B cell (primary cell): ENCODE measurements at regions not wholly inside any gene's neighbourhood (a gene's known extent, or its start where the extent isn't known, plus 50 kb on each side); places are given as distances from the start of the nearest gene placed in this dataset.

ENCODE experiments used
- ATAC-seq: fragments of 200-7000 bp; cut with Tn5 transposase; one replicate; pipeline ENCODE4 v1.10.0; 2021; ENCODE audit warnings: low read depth, mild to moderate bottlenecking, moderate number of reproducible peaks, moderate library complexity
- CTCF ChIA-PET: fragments of 350-600 bp; sonication (Branson Sonifier 250); formaldehyde crosslinking; loops from one replicate; lab custom pipeline; 2021; ENCODE audit warnings: antibody characterized with exemption, inconsistent platforms; lab: Charles Lee
- POLR2A ChIA-PET: fragments of 350-600 bp; sonication (Branson Sonifier 250); formaldehyde crosslinking; loops from one replicate; lab custom pipeline; 2021; ENCODE audit warnings: antibody characterized with exemption; lab: Charles Lee
- DNase-seq: peaks from one replicate; pipeline ENCODE4 v3.0.0; 2013
- H2AFZ ChIP-seq: 2 replicates; pipeline ENCODE4 v1.6.1; 2012; ENCODE audit warnings: mild to moderate bottlenecking, low read depth, low read length; ENCODE audit not compliant: insufficient read depth, poor library complexity, severe bottlenecking
- H3K27ac ChIP-seq, 2 donors: 1 replicate in 1 of 2; 2 replicates in 1 of 2; pipeline ENCODE4 v1.5.1; 2012 to 2013; ENCODE audit warnings: low read length in 2 of 2, mild to moderate bottlenecking in 2 of 2, moderate library complexity in 1 of 2
- H3K27me3 ChIP-seq, 4 experiments: fragments of 200-600 bp in 1 of 4; sonication (generic) in 1 of 4; replicated peaks in 1 of 4; 1 replicate in 2 of 4; 2 replicates in 2 of 4; pipeline versions ENCODE4 v1.6.1 to v1.7.0; 2013 to 2016; ENCODE audit warnings: low read length in 3 of 4, mild to moderate bottlenecking in 2 of 4, mixed read lengths in 1 of 4, moderate library complexity in 1 of 4; ENCODE audit not compliant: insufficient read depth in 4 of 4, control insufficient read depth in 3 of 4; ENCODE audit errors: control extremely low read depth in 1 of 4
- H3K36me3 ChIP-seq, 2 experiments: replicated peaks in 1 of 2; 1 replicate in 1 of 2; 2 replicates in 1 of 2; pipeline versions ENCODE4 v1.6.1 to v1.7.1; 2013; ENCODE audit warnings: low read length in 1 of 2; ENCODE audit not compliant: insufficient read depth in 2 of 2, control insufficient read depth in 1 of 2; ENCODE audit errors: control extremely low read depth in 1 of 2, extremely low read depth in 1 of 2
- H3K4me1 ChIP-seq, 2 donors: fragments of 200-600 bp in 1 of 2; sonication (generic) in 1 of 2; 1 replicate in 1 of 2; 2 replicates in 1 of 2; pipeline versions ENCODE4 v1.5.1 to v1.6.1; 2013 to 2017; ENCODE audit warnings: low read length in 2 of 2; ENCODE audit not compliant: control insufficient read depth in 2 of 2, insufficient read depth in 2 of 2
- H3K4me2 ChIP-seq: replicated peaks from 2 replicates; pipeline ENCODE3; 2012; ENCODE audit warnings: mild to moderate bottlenecking, low read depth, low read length; ENCODE audit not compliant: poor library complexity, severe bottlenecking
- H3K4me3 ChIP-seq, 5 experiments: fragments of 200-600 bp in 1 of 5; sonication (generic) in 1 of 5; 1 replicate in 3 of 5; 2 replicates in 2 of 5; pipeline versions ENCODE4 v1.5.1 to v1.7.0; 2011 to 2016; ENCODE audit warnings: low read length in 4 of 5, mild to moderate bottlenecking in 4 of 5, low read depth in 2 of 5, control low read depth in 1 of 5, moderate library complexity in 1 of 5; ENCODE audit not compliant: insufficient read depth in 1 of 5; ENCODE audit errors: control extremely low read depth in 1 of 5, extremely low read depth in 1 of 5
- H3K79me2 ChIP-seq: fragments of 200-600 bp; sonication (generic); one replicate; pipeline ENCODE4 v1.6.0; 2016; ENCODE audit warnings: low read length; ENCODE audit not compliant: control insufficient read depth, insufficient read depth
- H3K9ac ChIP-seq: fragments of 200-600 bp; sonication (generic); 2 replicates; pipeline ENCODE4 v1.6.1; 2017; ENCODE audit warnings: mild to moderate bottlenecking, low read length, moderate library complexity
- H3K9me3 ChIP-seq, 3 donors: one replicate each; pipeline versions ENCODE4 v1.6.1 to v1.7.1; 2013; ENCODE audit warnings: low read length in 2 of 3; ENCODE audit not compliant: control insufficient read depth in 2 of 3, insufficient read depth in 1 of 3; ENCODE audit errors: control extremely low read depth in 1 of 3
- H4K20me1 ChIP-seq: 2 replicates; pipeline ENCODE4 v1.6.0; 2012; ENCODE audit warnings: mild to moderate bottlenecking, low read length; ENCODE audit not compliant: insufficient read depth, control insufficient read depth, poor library complexity, severe bottlenecking
- H3K27ac Mint-ChIP-seq: one replicate; pipeline ENCODE4 v1.8.0; 2021; ENCODE audit warnings: mixed read lengths
- H3K27me3 Mint-ChIP-seq: one replicate; pipeline ENCODE4 v1.8.0; 2021; ENCODE audit warnings: mixed read lengths
- H3K4me1 Mint-ChIP-seq: one replicate; pipeline ENCODE4 v1.8.0; 2021; ENCODE audit warnings: mixed read lengths
- H3K4me3 Mint-ChIP-seq: one replicate; pipeline ENCODE4 v1.8.0; 2021; ENCODE audit warnings: mixed read lengths
- H3K9me3 Mint-ChIP-seq: one replicate; pipeline ENCODE4 v1.8.0; 2022; ENCODE audit warnings: mixed read lengths; ENCODE audit not compliant: insufficient read depth
- EZH2 ChIP-seq: IDR thresholded peaks from 2 replicates; pipeline ENCODE4 v1.6.1; 2012; ENCODE audit warnings: borderline replicate concordance, low read depth, mild to moderate bottlenecking, moderate library complexity, low read length; ENCODE audit not compliant: insufficient read depth, poor library complexity, severe bottlenecking
- WGBS: methylation state at CpG from one replicate; pipeline ENCODE4 v1.1.5; 2013; ENCODE audit warnings: missing lambda C conversion rate; ENCODE audit not compliant: insufficient coverage; 5-methylcytosine and 5-hydroxymethylcytosine counted together
- intact Hi-C: fragments of 100-400 bp; cut with micrococcal nuclease; formaldehyde crosslinking; loops from one replicate; pipeline ENCODE4 v1.10.0; 2022
- TF ChIP-seq, protein P1 (sequence below): fragments of 200-600 bp; IDR thresholded peaks from one replicate; pipeline ENCODE4 v1.8.0; 2022; ENCODE audit warnings: antibody characterized with exemption, mild to moderate bottlenecking

DNA sequence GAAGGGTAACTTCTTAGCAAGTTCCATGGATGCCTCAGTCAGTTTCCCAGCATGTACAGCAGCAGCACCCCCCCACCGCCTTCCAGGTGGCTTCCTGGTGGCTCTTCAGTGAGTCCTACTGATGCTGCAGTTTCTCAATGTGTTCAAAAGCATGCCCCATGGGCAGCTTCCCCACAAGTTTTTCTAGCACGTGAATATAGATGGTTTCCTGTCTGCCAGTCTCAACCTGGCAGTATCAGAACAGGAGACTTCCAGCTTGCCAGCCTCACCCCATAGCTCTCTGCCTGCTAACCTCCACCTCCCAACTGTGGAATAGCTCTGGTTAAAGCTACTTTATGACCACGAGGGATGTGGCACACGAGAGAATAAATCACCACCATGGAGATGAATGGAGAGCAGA, 188.3 kb upstream of the SLCO3A1 start:
- H3K9me3 ChIP-seq, result no peaks in the 10 kb centered on the region
- H3K4me3 Mint-ChIP-seq, result no peak overlapping the region
- H3K36me3 ChIP-seq, result no peaks in the 10 kb centered on the region
- no peaks in the 10 kb centered on the region for H3K27me3 ChIP-seq
- H3K27me3 Mint-ChIP-seq, result no peaks in the 10 kb centered on the region
- no peak overlapping the region for H3K9ac ChIP-seq
- no peaks in the 10 kb centered on the region for H4K20me1 ChIP-seq
- no peak overlapping the region for H3K4me2 ChIP-seq
- intact Hi-C loops, result no loop called here
- ChIA-PET POLR2A (no interaction called here), CTCF (no interaction called here)
- H3K9me3 Mint-ChIP-seq, result no peaks in the 10 kb centered on the region
- no peaks in the 10 kb centered on the region for H3K4me1 ChIP-seq
- H2AFZ ChIP-seq, result no peak overlapping the region
- no peak for ATAC-seq
- no peak for TF ChIP-seq EZH2
- TF ChIP-seq, protein P1, sequence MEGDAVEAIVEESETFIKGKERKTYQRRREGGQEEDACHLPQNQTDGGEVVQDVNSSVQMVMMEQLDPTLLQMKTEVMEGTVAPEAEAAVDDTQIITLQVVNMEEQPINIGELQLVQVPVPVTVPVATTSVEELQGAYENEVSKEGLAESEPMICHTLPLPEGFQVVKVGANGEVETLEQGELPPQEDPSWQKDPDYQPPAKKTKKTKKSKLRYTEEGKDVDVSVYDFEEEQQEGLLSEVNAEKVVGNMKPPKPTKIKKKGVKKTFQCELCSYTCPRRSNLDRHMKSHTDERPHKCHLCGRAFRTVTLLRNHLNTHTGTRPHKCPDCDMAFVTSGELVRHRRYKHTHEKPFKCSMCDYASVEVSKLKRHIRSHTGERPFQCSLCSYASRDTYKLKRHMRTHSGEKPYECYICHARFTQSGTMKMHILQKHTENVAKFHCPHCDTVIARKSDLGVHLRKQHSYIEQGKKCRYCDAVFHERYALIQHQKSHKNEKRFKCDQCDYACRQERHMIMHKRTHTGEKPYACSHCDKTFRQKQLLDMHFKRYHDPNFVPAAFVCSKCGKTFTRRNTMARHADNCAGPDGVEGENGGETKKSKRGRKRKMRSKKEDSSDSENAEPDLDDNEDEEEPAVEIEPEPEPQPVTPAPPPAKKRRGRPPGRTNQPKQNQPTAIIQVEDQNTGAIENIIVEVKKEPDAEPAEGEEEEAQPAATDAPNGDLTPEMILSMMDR, result no peak
- 80% methylated on average over 1 of the region's 4 CpGs for WGBS
- H3K4me3 ChIP-seq, result no peak overlapping the region
- no peaks in the 10 kb centered on the region for H3K4me1 Mint-ChIP-seq
- H3K27ac ChIP-seq, result no peak overlapping the region
- H3K27ac Mint-ChIP-seq, result no peak overlapping the region
- H3K79me2 ChIP-seq, result no peaks in the 10 kb centered on the region
- no peak for DNase-seq

DNA sequence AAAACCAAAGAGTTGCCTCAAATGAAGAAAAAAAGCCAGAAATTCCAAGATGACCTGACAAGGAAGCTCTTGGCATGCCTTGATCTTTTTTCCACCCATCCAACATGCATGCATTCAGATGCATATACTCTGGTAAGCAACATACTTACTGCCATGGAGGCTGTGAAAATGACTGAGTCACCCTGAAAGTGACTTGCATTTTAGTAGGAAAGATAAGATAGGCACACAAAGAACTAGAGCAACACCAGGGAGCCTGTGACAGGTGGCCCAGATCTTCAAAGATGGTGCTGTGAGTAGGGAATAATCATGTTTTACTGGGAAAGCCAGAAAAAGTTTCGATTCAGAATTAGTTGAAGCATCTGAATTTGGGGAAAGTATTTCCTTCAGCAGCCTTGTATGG, 185.1 kb upstream of the SLCO3A1 start:
- Histone ChIP-seq H2AFZ (no peak overlapping the region), H3K79me2 (no peaks in the 10 kb centered on the region), H3K9ac (no peak overlapping the region), H4K20me1 (no peaks in the 10 kb centered on the region), H3K9me3 (no peaks in the 10 kb centered on the region), H3K4me2 (no peak overlapping the region), H3K4me1 (no peaks in the 10 kb centered on the region), H3K27ac (no peak overlapping the region), H3K27me3 (no peaks in the 10 kb centered on the region), H3K4me3 (no peak overlapping the region), H3K36me3 (no peaks in the 10 kb centered on the region)
- intact Hi-C loops, result no loop called here
- H3K27ac Mint-ChIP-seq, result no peak overlapping the region
- TF ChIP-seq, protein P1, result no peak
- no peak for TF ChIP-seq EZH2
- ChIA-PET POLR2A (no interaction called here), CTCF (no interaction called here)
- ATAC-seq (no peak), DNase-seq (no peak)
- H3K4me1 Mint-ChIP-seq, result no peaks in the 10 kb centered on the region
- H3K27me3 Mint-ChIP-seq, result peaks cover 6% of the 10 kb centered on the region
- no peak overlapping the region for H3K4me3 Mint-ChIP-seq
- H3K9me3 Mint-ChIP-seq, result no peaks in the 10 kb centered on the region
- 80% methylated on average over 1 of the region's 1 CpG for WGBS
